GM18505 (cell line): ENCODE measurements at regions not wholly inside any gene's neighbourhood (a gene's known extent, or its start where the extent isn't known, plus 50 kb on each side); places are given as distances from the start of the nearest gene placed in this dataset.

Experiments
- ATAC-seq: cut with Tn5 transposase; IDR thresholded peaks from one replicate; pipeline ENCODE4 v1.9.1; 2021; ENCODE audit not compliant: unreplicated experiment
- POLR2A ChIP-seq: IDR thresholded peaks from 4 replicates; pipeline ENCODE4 v1.6.1; 2011; ENCODE audit warnings: borderline replicate concordance; ENCODE audit not compliant: insufficient read depth, insufficient read length; ENCODE audit errors: extremely low read depth

- TF ChIP-seq POLR2A, result no peak
Measured at GRCh38 chr2:217412277-217412676, 552.4 kb upstream of the TNP1 start.

DNA sequence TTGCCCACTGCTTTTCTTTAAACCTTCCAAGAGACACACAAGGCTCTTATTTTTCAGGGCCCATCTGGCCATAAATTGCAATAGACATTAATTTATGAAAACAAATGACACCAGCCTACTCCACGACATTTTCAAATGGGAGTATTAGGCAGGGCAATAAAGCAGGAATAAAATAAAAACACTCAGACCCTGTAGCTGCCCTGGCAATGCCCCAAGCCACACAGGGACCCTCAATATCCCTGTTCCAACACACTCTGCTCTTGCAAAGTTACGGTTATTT lies 550.8 kb upstream of the TNP1 start:
- no peak for TF ChIP-seq POLR2A
- ATAC-seq, result no peak

More at GRCh38 chr2:217412277-217412676, 552.4 kb upstream of the TNP1 start:
- no peak for ATAC-seq

DNA sequence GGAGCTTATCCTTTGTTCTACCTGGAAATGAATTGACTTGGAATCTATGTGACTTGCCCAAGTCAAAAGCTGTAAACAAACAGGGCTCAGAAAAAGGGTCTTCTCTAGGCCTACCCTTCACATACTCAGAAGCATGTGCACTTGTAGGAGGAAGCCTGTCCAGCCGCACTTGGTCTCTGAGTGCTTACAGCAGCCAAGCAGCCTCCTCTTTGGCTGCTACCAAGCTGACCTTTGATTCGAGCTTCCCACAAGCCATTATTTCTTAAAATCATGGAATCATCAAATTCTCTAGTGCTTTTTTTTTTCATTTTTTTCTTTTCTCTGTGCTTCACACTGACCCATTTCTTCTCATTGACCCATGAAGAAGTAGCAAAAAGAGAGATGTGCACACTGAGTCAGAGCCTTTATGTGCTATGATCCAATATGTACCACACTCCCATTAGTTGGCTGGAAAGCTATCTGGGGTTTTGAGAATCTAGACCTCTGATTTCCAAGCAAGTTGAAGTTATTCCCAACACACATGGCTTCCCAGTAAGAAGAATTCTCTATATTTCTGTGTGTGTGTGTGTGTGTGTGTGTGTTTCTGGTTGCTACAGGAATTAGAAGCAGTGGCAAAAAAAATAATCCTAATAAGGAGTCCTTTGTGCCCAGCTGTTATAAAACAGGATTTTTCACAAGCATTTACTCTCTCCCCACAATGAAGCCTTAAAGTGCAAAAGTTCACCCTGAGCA lies 550.3 kb upstream of the TNP1 start:
- no peak for TF ChIP-seq POLR2A
- no peak for ATAC-seq

- no peak for TF ChIP-seq POLR2A
- ATAC-seq, result no peak
Measured at GRCh38 chr2:217407362-217407761, 547.5 kb upstream of the TNP1 start.

DNA sequence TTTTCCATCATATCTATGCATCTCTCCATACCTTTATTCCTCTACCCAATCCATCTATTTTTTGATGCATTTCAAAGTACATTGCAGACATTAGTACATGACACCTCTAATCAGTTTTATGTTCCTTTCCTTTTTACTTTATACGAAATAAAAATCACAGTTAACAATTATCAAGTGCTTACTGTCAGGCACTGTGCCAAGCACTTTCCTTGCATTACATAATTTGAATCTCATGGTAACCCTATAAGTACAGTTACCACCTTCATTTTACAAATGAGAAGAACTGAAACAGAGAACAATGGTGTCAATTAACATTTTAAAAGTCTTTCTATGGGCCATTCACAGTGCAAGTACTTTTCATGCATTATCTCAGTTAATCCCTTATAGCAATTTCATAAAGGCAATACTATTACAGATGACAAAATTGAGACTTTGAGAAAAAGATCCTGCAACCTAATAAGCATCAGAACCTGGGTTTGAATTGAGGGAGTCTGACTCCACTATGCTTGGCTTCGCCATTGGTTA lies 544.4 kb upstream of the TNP1 start:
- no peak for TF ChIP-seq POLR2A
- ATAC-seq, result no peak

- ATAC-seq, result no peak
- no peak for TF ChIP-seq POLR2A
Measured at GRCh38 chr2:217402761-217403383, 543.0 kb upstream of the TNP1 start.

- no peak for ATAC-seq
- no peak for TF ChIP-seq POLR2A
Measured at GRCh38 chr2:217402144-217402543, 542.3 kb upstream of the TNP1 start.

- ATAC-seq, result no peak
- TF ChIP-seq POLR2A, result no peak
Measured at GRCh38 chr2:217399291-217399690, 539.4 kb upstream of the TNP1 start.

- no peak for ATAC-seq
Measured at GRCh38 chr2:217398860-217399259, 539.0 kb upstream of the TNP1 start.

GRCh38 chr2:217398101-217398500 lies 538.2 kb upstream of the TNP1 start:
- no peak for ATAC-seq
- TF ChIP-seq POLR2A, result no peak

More at GRCh38 chr2:217398860-217399259, 539.0 kb upstream of the TNP1 start:
- no peak for TF ChIP-seq POLR2A

DNA sequence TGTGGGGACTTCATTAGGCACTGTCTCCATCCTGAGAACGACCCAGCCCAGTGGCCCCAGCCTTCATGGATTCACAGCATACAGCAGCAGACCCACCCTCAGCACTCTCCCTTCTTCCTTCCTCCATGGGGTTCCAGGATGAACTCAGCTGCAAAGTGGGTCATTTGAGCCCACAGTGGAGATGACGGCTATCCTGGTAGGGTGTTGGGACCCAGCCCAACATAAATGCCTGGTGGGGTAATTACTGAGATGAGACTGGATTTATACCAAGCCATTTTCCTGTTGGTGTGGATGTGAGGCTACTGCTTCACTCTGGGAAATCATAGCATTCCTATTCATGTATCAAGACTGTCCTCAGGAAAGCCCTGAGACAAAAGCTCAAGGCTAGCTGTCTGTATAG lies 536.7 kb upstream of the TNP1 start:
- TF ChIP-seq POLR2A, result no peak
- no peak for ATAC-seq

GRCh38 chr2:217396165-217396564 lies 536.3 kb upstream of the TNP1 start:
- no peak for ATAC-seq

DNA sequence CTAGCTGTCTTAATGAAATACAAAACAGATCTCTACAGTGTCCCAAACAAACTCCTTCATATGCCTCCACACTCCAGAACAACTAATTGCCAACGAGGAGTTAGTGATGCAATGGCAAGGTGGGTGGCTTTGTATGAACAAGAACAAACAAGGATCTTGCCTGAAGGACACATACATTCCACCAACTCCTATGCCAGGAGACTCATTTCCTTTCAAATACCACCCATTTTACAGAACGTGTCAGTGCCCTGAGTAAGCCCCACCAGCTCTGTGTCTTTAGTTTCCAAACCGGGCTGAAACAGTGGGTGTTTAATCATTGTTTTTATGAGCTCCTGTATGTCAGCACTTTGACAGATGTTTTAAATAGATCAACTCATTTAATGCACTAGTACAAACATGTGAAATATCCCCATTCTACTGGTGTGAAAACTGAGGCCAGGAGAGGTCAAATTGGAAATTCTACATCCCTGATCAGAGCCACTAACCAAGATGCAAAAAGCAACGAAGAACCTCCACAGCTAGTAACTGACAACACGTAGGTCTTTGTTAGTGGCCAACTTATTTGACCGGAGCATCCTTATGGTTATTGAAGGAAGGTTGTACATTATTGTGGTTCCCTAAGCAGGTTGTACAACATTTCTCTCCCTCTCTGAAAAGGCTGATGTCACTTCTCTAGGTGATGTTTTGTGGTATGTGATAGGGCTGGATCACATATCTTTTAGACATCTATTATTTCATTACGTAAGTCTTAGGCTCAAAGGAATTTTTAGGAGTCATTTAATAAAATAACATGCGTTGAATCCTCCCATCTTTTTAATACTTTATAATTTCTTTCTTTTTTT lies 534.9 kb upstream of the TNP1 start:
- ATAC-seq, result no peak
- TF ChIP-seq POLR2A, result no peak

More at GRCh38 chr2:217396165-217396564, 536.3 kb upstream of the TNP1 start:
- TF ChIP-seq POLR2A, result no peak
